Femur (tissue), 1 donor: ENCODE measurements at regions not wholly inside any gene's neighbourhood (a gene's known extent, or its start where the extent isn't known, plus 50 kb on each side); places are given as distances from the start of the nearest gene placed in this dataset.
A peak's percentile ranks its signal among the peaks of the same experiment; 100 is the strongest.

Experiments used
- DNase-seq: peaks from one replicate; pipeline ENCODE4 v3.0.0-alpha.2; 2017

DNA sequence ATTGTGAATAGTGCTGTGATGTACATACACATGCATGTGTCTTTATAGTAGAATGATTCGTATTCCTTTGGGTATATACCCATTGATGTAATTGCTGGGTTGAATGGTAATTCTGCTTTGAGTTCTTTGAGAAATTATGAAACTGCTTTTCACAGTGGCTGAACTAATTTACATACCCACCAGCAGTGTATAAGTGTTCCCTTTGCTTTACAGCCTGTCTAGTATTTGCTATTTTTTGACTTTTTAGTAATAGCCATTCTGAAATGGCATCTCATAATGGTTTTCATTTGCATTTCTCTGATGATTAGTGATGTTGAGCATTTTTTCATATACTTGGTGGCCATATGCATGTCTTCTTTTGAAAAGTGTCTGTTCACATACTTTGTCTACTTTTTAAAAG, 54.5 kb upstream of the FAM78B start:
- no peak for DNase-seq

DNA sequence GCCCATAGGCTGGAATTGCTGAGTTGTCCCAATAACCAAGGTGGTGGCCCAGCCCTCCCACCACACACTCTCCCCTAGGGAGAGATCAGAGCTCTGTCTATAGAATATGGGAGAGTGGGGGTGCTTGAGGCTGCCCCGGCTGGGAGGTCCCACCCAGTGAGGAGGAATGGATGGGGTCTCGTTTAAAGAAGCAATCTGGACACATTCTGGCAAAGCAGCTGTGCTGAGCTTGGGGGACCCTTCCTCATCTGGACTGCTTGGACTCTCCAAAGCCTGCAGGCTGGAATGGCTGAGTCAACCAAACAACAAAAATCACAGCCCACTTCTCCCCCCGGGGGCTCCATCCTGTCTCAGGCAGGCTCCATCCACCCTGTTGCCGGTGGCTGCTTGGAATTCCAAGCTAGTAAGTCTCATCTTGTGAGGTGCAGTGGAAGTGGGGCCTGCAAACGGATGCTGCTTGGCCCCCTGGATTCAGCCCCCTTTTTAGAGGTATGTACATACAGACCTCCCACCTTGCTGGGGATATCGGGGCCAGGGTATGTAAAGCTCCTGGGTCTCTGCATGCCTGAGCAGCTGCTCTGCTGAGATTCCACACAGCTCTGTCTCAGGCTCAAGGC, 67.1 kb upstream of the FAM78B start:
- no peak for DNase-seq

DNA sequence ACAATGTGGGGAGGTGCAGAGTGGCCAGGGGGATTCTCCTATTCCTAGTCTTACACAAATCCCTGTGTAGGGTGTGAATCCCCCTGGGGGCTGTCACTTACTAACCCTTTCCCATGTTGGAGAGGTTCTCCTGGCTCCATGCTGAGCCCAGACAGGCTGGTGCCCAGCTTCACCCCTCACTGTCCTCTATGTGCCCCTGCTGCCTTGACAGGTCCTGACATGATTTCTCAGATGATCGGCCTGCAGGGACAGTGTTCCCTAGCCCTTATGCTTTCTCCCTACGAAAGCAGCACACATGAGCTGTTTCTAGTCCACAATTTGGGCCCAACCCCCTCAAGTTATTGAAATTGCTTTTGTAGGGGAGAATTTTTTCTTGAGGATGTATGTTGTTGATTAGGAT, 68.9 kb upstream of the FAM78B start:
- DNase-seq: no peak

DNA sequence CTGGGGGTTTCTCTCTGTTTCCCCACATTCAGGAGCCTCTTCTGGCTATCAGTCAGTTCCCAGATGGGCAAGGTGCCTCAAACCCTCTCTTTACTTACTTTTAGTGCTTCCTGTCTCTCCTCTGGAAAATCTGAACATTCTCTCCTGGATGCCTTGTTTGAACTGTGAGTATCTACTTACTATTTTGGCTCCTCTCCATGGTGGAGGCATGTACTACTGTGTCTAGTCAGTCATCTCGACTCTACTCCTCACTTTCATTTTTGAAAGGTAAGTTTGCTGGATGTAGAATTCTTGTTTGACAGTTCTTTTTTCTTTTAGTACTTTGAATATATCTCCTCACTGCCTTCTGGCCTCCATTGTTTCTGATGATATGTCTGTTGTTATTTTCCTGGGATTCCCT, 70.9 kb upstream of the FAM78B start:
- no peak for DNase-seq

DNA sequence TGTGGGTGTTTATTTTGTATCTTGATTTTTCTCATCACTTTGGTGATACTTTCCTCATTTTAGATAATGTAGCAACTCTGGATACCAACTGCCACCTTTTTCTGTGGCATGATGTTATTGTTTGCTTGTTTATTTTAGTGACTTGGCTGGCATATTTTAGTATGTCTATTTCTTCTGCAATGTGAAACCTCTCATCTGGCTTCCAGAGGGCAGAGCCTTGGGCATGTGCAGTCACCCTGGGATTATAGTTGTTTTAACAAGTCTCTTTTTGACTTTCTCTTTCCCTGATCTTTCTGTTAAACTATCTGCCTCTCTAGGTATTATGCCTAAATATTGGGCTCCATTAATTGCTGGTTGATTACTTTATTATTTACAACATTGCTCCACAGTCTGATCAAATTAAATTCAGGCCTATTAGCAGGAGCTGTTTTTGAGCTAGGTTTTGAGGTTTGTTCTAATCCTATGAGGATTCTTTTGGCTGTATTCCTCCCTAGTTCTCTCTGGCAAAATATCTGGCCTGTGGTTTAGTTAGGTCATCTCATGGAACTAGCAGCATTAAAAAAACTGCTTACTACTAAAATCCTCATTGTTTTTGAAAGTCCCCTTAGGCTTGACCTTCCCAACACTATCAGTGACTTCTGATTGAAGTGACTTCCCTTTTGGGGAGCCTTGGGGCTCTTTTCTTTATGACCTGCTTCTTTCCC, 86.4 kb upstream of the FAM78B start:
- no peak for DNase-seq

DNA sequence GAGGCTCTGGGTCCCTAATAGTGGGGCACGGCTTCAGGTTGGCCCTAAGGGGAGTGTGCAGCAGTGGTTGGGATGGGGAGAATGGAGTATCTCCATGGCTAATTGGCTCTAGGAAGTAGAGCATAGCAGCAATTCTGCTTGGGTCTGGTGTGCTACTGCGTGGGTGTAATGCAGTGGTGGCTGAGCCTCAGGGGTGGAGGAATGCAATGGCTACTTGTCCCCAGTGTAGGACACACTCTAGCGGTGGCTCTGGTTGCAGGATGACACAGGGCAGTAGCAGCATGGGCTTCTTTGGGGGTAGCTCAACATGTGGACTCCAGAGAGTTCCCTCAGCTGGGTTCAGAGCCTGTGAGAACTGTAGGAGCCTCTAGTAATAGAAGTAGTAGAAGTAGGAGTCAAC, 91.2 kb upstream of the FAM78B start:
- no peak for DNase-seq

DNA sequence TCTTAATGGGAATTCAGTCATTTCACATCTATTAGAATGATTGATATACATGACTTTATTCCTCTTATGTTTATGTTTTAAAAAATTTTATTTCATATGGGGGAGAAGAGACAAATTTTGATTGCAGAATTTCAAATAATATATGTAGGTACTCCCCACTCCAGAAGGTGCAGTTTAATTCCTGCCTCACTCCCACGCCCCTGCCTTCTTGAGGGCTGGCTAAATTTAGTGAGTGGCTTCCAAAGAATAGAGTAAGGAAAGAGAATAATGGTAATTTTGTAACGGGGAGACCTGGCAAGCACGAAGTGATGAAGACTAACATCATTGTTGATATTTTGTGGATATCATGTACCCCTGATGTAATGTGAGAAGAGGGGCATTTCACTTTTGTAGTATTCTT, 94.7 kb upstream of the FAM78B start:
- DNase-seq: no peak

DNA sequence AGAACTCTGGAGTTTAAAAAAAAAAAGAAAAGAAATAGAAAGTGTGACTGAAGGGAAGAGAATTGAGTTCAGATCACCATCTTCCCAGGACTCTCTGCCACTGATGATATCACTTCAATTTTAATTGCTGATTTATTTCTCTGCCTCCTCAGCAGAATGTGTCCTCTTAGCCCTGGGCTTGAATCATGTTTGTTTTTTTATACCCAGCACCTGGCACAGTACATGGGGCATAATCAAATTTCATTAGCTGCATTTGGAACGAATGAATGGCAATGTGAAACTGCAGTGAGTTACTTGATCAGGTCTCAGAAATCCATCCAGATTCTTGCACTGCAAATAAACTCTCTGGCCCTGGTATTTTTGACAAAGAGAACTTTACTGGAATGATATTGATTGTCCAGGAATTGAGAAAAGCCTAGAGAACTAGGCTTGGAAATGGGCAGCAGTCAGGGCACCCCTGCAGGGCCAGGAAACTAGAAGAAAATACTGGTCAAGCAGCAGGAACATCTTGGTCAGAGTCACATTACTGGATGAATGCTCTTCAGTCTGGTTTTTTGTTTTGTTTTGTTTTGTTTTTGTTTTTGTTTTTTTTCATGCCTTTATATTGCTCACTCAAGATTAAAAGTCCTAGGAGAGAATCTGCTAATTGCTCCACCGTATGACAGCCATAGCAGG, 103.8 kb upstream of the FAM78B start:
- no peak for DNase-seq

DNA sequence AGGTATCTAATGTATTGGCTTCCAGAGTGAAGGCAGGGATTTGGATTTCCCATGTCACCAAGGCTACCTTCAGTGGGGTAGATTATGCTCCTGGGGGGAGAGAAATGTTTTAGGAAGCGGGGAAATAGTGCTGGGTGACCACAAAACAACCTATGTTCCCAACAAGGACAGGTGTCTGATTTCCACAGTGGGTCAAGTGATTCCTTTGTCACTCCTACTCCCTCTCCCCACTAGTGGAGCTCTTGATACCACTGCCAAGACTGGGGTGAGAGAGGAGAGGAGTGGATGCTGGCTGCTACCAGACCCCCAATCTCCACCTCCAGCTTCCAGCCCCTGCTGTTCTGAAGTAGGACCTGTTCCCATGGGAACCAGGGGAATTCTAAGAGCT, 104.3 kb upstream of the FAM78B start:
- no peak for DNase-seq

DNA sequence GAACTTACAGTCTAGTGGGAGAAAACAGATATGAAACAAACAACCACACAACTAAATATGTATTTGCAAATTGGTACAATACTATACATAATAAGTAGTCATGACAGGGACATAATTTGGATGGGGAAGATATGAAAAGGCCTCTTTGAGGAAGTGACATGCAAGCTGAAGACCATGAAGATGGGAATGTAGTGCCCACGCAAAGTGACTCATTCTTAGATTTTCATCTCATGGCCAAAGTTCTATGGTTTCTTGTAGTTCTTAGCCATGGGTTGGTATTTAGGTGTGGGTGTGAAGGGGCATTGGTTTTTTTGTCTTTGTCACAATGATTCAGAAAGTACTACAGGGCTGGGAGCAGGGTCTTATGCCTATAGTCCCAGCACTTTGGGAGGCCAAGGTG, 105.4 kb upstream of the FAM78B start:
- no peak for DNase-seq

DNA sequence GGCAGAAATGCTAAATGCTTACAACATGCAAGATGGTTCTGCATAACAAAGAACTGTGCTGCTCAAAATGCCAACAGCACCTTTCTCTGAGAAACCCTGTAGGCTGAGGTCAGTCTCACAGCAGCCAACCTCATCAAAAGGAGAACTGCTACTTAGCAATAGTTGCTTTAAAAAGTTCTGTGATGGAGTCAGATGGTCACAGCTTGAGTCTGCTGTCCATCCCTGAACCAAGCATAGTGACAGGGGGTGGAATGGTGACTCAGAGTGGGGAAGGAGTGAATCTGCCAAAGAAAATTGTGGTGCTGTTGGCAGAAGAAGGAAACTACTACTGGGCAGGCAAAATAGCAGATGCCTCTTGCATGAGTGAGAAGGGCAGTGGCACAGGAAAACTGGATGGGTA, 106.0 kb upstream of the FAM78B start:
- DNase-seq: no peak

DNA sequence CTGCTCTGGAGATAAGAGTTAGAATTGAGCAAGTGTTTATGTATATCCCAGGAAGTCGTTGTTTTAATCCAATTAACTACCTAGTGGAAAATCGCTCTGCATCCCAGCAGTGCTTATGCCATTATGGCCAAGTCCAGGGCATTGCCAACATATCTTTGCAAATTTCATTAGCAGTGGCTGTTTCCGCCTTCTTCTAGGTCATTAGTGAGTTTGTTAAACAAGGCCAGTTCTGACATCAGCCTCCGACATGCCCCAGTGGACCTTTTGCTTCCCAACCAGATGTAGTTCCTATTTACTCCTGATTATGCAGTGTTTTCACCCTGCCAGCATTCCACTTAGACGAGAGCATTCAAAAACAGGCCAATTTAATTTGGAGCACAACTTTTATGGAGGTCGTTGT, 106.8 kb upstream of the FAM78B start:
- no peak for DNase-seq

DNA sequence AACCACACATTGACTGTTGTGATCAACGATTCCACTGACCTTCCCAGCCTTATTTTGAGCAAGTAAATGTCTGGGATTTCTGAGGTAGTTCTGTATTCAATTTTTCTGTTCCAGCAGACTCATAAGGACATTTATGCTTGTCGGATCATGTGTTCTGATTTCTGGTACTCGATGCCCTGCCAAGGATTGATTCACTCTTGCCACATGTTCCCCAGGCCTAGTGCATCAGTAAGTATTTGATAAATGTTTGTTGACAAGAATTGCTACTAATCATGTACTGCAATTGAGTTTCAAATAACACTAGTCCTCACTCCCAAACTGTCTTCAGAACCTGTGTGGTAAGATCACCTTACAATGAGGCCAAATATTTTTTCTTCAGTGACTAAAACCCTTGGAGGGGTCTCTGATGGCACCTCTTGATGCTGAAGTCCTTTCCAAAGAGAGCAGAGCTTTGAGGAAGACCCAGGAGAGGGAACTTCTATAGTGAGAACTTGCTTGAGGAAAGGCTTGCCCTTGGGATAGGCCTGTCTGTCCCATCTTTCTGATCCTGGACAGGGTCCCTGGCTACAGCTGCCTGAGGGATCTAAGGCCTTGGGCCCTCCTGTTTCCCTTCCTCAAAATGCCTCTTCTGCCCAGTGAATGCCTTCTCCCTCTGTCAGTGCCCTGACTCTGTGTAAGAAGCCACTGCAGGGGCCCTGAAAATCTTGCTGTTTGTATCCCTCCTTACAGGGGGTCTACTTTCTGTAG, 115.8 kb upstream of the FAM78B start:
- no peak for DNase-seq

DNA sequence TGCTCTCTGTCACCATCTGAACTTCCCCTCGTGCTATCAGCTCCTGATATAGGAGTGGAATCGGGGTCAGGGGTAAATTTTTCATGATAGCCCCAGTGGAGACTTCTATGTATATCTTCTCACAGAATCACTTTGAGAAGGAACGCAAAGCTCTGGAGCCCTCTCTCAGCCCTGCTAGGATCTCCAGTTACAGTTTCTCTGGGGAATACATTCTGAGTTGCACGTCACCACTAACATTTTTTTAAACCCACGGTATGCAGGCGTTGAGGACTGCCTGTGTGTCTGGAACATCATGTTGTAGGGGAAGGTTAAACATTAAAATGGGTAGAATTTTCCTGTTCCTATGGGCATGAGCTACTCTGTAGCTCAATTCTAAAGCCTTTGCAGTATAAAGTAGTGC, 116.4 kb upstream of the FAM78B start:
- no peak for DNase-seq

DNA sequence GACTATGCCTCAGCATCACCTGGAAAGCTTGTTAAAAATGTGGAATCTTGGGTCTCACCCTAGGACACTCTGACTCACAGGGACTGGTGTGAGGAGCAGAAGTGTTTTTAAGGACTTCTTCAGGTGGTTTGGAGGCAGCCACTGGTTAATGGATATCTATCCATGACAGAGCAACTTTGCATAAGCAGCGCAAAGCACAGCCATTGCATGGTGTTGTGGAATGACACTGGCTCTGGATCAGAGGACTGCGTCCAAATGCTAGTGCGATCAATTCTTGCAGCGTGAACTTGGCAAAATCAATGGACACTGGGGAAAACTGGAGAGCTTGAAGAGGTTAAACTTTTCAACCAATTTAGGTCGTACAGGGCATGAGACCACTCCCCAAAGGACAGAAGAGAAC, 116.8 kb upstream of the FAM78B start:
- no peak for DNase-seq

DNA sequence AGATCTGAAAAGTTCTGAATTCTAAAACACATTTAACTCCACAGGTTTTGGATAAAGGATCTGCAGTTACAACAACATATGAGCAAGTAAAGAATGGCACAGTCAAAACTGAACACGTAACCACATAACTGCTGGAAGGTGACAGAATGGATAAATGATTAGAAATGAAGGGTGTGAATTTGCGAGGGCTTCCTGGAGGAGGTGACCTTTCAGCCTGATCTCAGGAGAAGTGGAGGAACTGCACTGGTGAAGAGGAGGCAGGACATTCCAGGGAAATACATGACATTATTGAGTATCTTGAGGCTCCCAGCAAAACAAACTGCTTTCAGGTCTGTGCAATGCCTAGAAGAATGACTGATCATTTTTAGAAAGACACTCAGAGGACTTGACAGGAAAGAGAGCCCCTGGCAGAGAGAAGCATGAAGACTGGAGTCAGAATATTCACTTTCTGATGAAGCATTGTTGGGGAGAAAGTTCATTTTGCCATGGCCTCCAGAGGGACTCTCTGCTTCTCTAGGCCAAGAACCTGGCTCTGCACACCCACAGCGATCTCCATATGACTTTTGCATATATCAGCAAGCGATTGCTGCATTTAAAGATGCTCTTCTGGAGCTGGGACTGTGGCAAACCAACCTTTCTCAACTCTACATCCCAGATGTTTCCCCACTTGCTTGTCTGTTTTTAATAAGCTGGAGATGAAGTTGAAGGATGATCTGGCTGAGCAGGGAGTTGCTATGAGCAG, 122.7 kb upstream of the FAM78B start:
- DNase-seq: no peak

DNA sequence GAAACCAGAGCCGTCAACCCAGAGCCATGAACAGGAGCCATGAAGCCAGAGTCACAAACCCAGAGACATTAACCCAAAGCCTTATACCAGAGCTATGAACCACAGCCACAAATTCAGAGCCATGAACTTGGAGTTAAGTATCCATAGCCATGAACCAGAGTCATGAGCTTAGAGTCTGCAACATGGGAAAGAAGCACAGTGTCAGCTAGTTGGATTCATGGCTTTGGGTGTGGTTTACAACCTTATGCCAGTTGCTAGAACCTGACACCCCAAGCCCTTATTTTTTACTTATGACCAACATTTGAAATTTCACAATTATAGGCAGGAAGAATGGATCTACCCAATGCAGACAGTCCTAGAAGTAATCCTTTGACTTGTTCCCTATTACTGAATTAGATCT, 128.9 kb upstream of the FAM78B start:
- no peak for DNase-seq

DNA sequence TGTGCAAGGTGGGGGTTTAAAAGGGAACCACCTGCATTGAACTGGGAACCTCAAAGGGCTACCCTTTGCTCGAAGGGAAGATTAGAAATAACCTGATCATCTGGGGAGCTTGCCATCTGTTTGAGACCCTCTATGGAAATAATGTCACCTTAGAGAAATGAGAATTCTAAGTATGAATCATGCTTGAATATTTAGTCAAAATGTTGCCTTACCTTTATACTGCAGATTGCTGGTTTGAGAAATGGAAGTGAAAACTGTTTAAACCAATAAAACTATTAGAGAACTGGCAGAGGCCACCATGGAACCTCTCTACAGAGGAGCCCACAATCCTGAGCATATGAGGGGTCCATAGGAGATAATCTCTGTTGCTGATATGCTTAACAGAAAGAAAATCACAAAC, 131.2 kb upstream of the FAM78B start:
- no peak for DNase-seq

DNA sequence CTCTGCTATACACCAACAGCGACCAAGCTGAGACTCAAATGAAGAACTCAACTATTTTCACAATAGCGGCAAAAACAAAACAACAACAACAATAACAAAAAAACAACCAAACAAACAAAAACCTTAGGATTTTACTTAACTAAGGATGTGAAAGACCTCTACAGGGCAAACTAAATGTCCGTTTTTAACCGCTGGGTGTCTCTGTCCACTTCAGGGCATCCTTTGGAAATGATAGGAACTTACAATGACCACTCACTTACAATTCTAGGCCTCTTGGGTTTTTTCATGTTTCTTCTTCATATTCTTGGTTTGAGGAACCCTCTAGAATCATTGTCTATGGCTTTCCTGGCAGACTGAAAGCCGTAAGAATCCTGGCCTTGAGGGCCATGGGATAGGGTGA, 134.0 kb upstream of the FAM78B start:
- no peak for DNase-seq

DNA sequence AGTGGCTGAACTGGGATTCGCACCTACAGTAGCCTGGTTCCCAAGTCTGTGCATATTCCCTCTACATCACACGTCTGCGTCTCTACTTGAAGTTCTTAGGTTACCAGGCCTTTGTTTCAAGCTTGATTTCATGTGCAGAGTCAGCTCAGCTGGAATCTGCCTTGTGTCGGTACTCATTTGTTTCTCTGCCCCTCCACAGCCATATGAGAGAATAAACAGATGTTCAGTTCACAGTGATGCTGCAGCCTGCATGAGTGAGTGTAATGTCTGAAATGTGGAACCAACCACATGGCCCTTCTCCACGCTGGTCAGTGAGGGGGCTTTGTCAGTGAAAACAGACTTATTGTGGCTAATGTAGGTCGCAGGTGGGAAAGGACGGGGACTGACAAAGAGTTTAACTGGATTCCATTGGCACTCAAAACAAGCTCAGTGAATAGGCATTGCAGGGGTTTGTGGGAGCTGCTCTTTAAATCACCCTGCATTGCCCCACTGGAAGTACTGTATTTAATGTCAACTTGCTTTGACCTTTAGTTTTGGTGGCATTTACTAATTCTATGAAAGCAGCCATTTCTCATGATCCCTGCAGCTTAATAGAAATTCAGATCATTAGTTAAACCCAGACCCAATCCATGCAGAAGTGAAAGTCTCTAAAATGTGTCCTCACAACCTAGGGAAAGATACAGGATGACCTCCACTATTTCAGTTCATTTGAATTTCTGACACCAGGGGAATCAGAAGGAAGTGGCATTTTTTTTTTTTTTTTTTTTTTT, 136.4 kb upstream of the FAM78B start:
- DNase-seq: peak; percentile 19

DNA sequence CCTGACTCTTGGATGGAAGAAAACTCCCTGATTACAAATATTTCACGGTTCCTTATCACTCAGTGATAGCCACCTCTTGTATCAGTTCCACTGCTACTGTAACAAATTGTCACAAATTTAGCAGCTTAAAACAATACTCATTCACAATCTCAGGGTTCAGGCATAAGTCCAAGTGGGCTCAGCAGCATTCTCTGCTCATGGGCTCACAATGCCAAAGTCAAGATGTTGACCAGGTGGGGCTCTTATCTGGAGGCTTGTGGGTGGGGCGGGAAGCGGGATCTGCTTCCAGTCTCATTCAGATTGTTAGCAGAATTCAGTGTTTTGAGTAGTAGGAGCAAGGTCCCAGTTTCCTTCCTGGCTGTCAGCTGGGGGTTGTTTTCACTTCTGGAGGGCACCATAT, 137.3 kb upstream of the FAM78B start:
- no peak for DNase-seq

DNA sequence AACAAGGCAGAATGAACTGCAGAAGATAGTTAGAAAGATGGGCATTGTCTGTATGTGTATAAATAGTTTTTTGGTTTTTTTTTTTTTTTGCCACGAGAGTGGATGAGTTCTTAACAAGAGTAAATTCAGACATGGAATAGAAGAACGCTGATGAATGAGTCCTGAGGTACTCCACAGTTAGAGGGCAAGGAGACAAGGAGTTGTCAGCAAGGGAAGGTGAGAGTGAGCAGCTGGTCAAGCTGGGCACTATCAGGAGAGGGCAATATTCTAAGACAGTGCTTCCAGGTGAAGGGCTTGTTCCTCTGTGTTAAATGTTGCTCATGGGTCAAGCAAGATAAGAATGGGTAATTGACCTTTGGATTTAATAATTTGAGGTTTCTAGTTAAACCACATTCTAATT, 138.6 kb upstream of the FAM78B start:
- no peak for DNase-seq
